Common myeloid progenitor, CD34-positive (primary cell): ENCODE measurements at regions not wholly inside any gene's neighbourhood (a gene's known extent, or its start where the extent isn't known, plus 50 kb on each side); places are given as distances from the start of the nearest gene placed in this dataset.
"Not testable (repeated sequence)": the region's sequence is repeated elsewhere in the genome, so short reads cannot be mapped to it uniquely, and the experiment has no call there.

ENCODE experiments used
- CTCF ChIA-PET: fragments of 350-600 bp; sonication (Branson Sonifier 250); formaldehyde crosslinking; loops from one replicate; lab custom pipeline; 2021; ENCODE audit warnings: antibody characterized with exemption; lab: Charles Lee
- POLR2A ChIA-PET: fragments of 350-600 bp; sonication (Branson Sonifier 250); formaldehyde crosslinking; loops from one replicate; lab custom pipeline; 2021; ENCODE audit warnings: antibody characterized with exemption; lab: Charles Lee
- DNase-seq, 3 donors: peaks; one replicate each; pipeline versions ENCODE4 v3.0.0 to v3.0.0-alpha.2; 2013
- H3K27ac ChIP-seq, 2 experiments: 1 replicate in 1 of 2; 2 replicates in 1 of 2; pipeline ENCODE4 v1.7.0; 2013; ENCODE audit warnings: inconsistent platforms in 2 of 2, low read length in 2 of 2, mild to moderate bottlenecking in 2 of 2, low read depth in 1 of 2, moderate library complexity in 1 of 2; ENCODE audit not compliant: severe bottlenecking in 2 of 2, insufficient read depth in 1 of 2, poor library complexity in 1 of 2
- H3K27me3 ChIP-seq, 5 experiments: replicated peaks in 2 of 5; 1 replicate in 3 of 5; 2 replicates in 2 of 5; pipeline versions ENCODE4 v1.6.1 to v1.7.0; 2013; ENCODE audit warnings: low read length in 4 of 5, mild to moderate bottlenecking in 2 of 5, moderate library complexity in 2 of 5, inconsistent platforms in 1 of 5; ENCODE audit not compliant: insufficient read depth in 5 of 5, control insufficient read depth in 4 of 5
- H3K36me3 ChIP-seq, 4 experiments: 1 replicate in 2 of 4; 2 replicates in 2 of 4; pipeline versions ENCODE4 v1.6.1 to v1.7.0; 2013; ENCODE audit warnings: low read length in 3 of 4, control low read depth in 1 of 4, mild to moderate bottlenecking in 1 of 4; ENCODE audit not compliant: control insufficient read depth in 4 of 4, insufficient read depth in 4 of 4
- H3K4me1 ChIP-seq, 4 experiments: 1 replicate in 3 of 4; 2 replicates in 1 of 4; pipeline versions ENCODE4 v1.6.1 to v1.7.1; 2013; ENCODE audit warnings: low read length in 3 of 4, mild to moderate bottlenecking in 3 of 4, control low read depth in 1 of 4, inconsistent platforms in 1 of 4, moderate library complexity in 1 of 4; ENCODE audit not compliant: control insufficient read depth in 4 of 4, insufficient read depth in 4 of 4; ENCODE audit errors: control extremely low read depth in 1 of 4
- H3K4me3 ChIP-seq, 7 experiments: 1 replicate in 4 of 7; 2 replicates in 3 of 7; pipeline versions ENCODE4 v1.5.1 to v1.7.0; 2013; ENCODE audit warnings: mild to moderate bottlenecking in 7 of 7, low read length in 6 of 7, moderate library complexity in 6 of 7, inconsistent platforms in 2 of 7, low read depth in 2 of 7, control low read depth in 1 of 7; ENCODE audit not compliant: insufficient read depth in 4 of 7, control insufficient read depth in 1 of 7; ENCODE audit errors: extremely low read depth in 1 of 7
- H3K9me3 ChIP-seq, 5 experiments: 1 replicate in 4 of 5; 2 replicates in 1 of 5; pipeline versions ENCODE4 v1.6.1 to v1.7.1; 2013; ENCODE audit warnings: low read length in 4 of 5, mild to moderate bottlenecking in 2 of 5, inconsistent platforms in 1 of 5, low read depth in 1 of 5, moderate library complexity in 1 of 5; ENCODE audit not compliant: control insufficient read depth in 4 of 5, insufficient read depth in 2 of 5; ENCODE audit errors: control extremely low read depth in 1 of 5
- WGBS: methylation state at CpG from one replicate; pipeline ENCODE4 v1.1.5; 2013; ENCODE audit not compliant: insufficient coverage; 5-methylcytosine and 5-hydroxymethylcytosine counted together

DNA sequence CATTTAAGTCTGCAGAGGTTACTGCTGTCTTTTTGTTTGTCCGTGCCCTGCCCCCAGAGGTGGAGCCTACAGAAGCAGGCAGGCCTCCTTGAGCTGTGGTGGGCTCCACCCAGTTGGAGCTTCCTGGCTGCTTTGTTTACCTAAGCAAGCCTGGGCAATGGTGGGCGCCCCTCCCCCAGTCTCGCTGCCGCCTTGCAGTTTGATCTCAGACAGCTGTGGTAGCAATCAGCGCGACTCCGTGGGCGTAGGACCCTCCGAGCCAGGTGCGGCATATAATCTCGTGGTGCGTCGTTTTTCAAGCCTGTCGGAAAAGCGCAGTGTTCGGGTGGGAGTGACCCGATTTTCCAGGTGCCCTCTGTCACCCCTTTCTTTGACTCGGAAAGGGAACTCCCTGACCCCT lies 253.3 kb upstream of the PITX2 start:
- WGBS = 91% methylated on average over 17 of the region's 18 CpGs
- H3K36me3 ChIP-seq, DNase-seq, CTCF ChIA-PET, H3K4me3 ChIP-seq, H3K9me3 ChIP-seq, H3K4me1 ChIP-seq, POLR2A ChIA-PET, H3K27me3 ChIP-seq, H3K27ac ChIP-seq: not testable (repeated sequence)

DNA sequence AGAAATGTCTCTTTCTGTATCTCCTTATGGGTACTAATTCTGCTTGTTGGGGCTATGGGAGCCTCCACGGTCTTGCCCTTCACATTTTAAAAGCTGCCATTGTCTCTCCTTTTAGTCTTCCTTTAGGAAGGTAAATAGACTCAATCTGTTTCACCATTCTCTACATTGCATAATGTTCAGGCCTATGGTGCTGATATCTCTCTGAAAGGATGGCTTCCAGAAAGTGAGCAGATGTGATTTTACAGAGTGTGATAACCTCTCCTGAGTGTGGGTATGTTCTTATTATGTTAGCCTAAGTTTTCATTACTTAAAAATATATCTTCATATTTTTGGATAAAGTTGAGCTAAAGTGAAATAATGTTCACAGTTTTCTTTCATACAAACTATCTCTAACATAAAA lies 254.0 kb upstream of the PITX2 start:
- Histone ChIP-seq H3K4me3 (no peak overlapping the region), H3K27me3 (peaks cover 0 to 3% (median 0%) of the 10 kb centered on the region in 5 experiments), H3K36me3 (no peaks in the 10 kb centered on the region), H3K27ac (no peak overlapping the region), H3K4me1 (no peaks in the 10 kb centered on the region), H3K9me3 (no peaks in the 10 kb centered on the region)
- CTCF ChIA-PET = no interaction called here
- no CpG with 5 or more reads among the region's 1 CpG for WGBS
- POLR2A ChIA-PET = no interaction called here
- DNase-seq = no peak

- WGBS = 83% methylated on average over 1 of the region's 2 CpGs
- POLR2A ChIA-PET = no interaction called here
Measured at GRCh38 chr4:110877778-110878370, 255.0 kb upstream of the PITX2 start.

DNA sequence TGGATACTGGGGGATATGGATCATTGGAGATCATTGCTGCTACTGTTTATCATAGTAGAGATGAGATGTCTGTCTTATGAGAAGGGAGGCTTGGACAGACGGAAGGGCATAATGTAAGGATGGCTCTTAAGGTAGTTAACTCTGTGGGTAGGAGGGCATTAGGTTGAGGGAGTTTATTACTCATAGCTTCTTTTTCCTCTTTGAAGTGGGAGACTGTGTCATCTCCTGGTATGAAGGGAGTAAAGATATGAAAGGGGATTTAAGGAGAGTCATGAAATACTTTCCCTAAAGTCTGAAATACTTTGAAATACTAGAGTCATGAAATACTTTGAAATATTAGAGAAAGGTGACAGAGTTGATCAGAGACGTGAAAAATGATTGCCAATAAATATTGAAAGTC lies 255.5 kb upstream of the PITX2 start:
- Histone ChIP-seq H3K9me3 (no peaks in the 10 kb centered on the region), H3K4me3 (no peak overlapping the region), H3K4me1 (no peaks in the 10 kb centered on the region), H3K36me3 (no peaks in the 10 kb centered on the region), H3K27ac (no peak overlapping the region), H3K27me3 (peaks cover 0 to 3% (median 0%) of the 10 kb centered on the region in 5 experiments)
- ChIA-PET POLR2A (no interaction called here), CTCF (no interaction called here)
- 80% methylated on average over 2 of the region's 2 CpGs for WGBS
- DNase-seq = no peak

More at GRCh38 chr4:110877778-110878370, 255.0 kb upstream of the PITX2 start:
- Histone ChIP-seq H3K36me3 (no peaks in the 10 kb centered on the region), H3K4me3 (no peak overlapping the region), H3K4me1 (no peaks in the 10 kb centered on the region), H3K27me3 (peaks cover 0 to 3% (median 0%) of the 10 kb centered on the region in 5 experiments), H3K27ac (no peak overlapping the region), H3K9me3 (no peaks in the 10 kb centered on the region)
- no peak for DNase-seq
- CTCF ChIA-PET = no interaction called here

DNA sequence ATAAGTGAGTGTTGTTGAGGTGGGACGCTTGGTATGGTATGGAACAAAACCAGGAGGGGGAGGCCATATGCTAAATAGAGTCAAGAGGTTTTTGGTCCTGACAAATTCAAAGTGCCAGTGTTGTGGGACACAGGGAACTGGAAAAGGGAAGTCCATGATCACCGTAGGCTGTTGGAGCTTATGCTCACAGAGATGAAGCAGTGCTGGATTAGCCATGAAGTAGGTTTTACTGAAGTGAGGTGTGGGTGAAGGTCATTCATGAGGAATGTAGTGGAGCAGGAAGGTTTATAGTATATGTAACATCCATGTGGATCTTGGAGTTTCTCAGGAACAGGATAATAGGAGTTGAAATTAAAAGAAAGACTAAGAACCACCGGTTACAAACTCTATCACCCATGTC lies 256.1 kb upstream of the PITX2 start:
- Histone ChIP-seq H3K27ac (no peak overlapping the region), H3K4me3 (no peak overlapping the region), H3K4me1 (no peaks in the 10 kb centered on the region), H3K36me3 (no peaks in the 10 kb centered on the region), H3K9me3 (no peaks in the 10 kb centered on the region), H3K27me3 (peaks cover 0 to 3% (median 0%) of the 10 kb centered on the region in 5 experiments)
- DNase-seq = no peak
- 100% methylated on average over 1 of the region's 3 CpGs for WGBS
- ChIA-PET CTCF (no interaction called here), POLR2A (no interaction called here)

DNA sequence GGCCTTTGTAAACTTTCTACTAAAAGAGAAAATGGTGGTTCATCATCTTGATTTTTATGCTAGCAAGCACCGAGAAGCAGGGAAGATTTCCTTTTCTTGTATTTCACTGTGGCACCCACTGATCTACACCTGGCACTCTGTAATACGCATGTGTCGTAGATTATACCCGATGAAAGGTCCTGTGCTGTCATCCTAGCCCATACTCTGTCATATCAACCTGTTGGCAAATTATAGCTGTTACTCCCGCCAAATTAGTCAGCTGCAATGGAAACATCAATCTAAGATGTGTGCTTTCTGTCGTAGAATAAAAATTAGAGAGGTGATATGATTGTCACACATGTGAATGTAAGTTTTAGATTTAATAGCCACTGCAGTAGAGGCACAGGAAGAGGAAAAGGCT lies 263.4 kb upstream of the PITX2 start:
- DNase-seq = no peak
- Histone ChIP-seq H3K4me3 (no peak overlapping the region), H3K36me3 (no peaks in the 10 kb centered on the region), H3K27ac (no peak overlapping the region), H3K4me1 (no peaks in the 10 kb centered on the region), H3K27me3 (no peaks in the 10 kb centered on the region), H3K9me3 (no peaks in the 10 kb centered on the region)
- POLR2A ChIA-PET = no interaction called here
- 92% methylated on average over 6 of the region's 6 CpGs for WGBS
- CTCF ChIA-PET = no interaction called here

DNA sequence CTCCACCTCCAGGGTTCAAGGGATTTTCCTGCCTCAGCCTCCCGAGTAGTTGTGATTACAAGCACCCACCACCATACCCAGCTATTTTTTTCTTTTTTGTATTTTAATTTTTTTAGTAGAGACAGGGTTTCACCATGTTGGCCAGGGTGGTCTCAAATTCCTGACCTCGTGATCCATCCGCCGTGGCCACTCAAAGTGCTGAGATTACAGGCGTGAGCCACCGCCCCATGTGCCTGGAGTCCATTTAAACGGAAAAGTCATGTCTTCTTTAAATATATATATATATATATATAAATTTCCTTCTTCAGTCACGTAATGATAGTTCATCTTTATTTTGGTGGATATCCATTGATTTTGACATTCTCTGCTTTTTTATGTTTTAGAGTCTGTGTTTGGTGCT lies 264.0 kb upstream of the PITX2 start:
- H3K36me3 ChIP-seq = no peaks in the 10 kb centered on the region
- ChIA-PET CTCF (no interaction called here), POLR2A (no interaction called here)
- no peaks in the 10 kb centered on the region for H3K27me3 ChIP-seq
- H3K9me3 ChIP-seq = no peaks in the 10 kb centered on the region
- H3K4me3 ChIP-seq = no peak overlapping the region
- H3K4me1 ChIP-seq = no peaks in the 10 kb centered on the region
- no CpG with 5 or more reads among the region's 8 CpGs for WGBS
- DNase-seq = no peak
- H3K27ac ChIP-seq = no peak overlapping the region
